Non-pigmented ciliary epithelial cell (primary cell): ENCODE measurements at regions not wholly inside any gene's neighbourhood (a gene's known extent, or its start where the extent isn't known, plus 50 kb on each side); places are given as distances from the start of the nearest gene placed in this dataset.

ENCODE experiments used
- DNase-seq: peaks from one replicate; pipeline ENCODE4 v3.0.0-alpha.2; 2010; ENCODE audit warnings: low read depth

DNA sequence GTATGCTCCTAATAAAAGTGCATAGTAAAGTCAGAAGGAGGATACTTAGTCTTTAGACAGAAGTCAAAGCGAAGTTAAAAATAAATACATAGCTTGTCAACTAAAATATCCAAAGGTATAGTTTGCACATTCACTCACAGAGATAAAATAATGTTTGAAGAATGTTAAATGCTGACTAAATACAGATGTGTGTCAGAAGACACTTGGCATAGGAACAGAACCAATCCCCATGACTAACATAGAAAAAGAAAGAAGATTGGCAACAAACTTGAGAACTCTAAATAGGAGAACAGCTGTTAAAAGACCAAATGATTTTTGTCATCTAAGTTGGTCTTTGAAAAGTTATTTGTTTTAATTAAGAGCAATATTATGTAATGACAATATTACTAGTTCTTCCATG, 1172.1 kb upstream of the RAG2 start:
- no peak for DNase-seq

DNA sequence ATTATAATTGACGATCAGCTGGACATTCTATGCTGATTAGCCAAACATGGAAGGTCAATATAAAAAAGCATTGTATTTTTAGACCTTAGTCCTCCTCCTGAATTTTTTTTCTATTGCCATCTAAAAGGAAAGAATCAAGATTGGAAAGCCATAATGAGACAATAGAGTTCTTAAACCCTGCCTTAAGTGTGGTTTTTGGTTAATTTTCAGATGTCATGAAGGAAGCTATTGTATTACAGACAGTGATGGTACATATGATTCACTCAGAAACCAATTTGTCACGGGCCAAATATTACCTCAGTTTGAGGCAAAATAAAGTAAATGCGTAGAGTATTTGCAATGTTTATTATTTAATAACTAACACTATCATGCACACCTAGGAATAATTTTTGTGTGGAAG, 1164.0 kb upstream of the RAG2 start:
- no peak for DNase-seq

DNA sequence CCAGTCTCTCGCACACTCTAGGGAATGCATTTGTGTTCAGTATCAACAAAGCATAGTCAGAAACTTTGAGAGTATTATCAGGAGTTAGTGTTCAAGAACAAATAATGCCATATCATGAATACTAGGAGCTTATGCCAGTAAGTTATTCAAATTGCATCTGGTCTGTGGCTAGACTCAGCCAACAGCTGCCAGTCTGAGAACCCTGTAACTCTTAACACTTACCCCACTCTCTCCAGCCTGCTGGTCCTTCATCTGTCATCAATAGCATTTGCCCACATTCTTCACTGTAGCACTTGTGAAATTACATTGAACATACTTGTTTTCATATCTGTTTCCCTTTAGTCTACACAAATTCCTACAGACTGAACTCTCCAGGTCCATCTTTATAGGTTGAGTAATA, 1157.5 kb upstream of the RAG2 start:
- DNase-seq, result no peak

DNA sequence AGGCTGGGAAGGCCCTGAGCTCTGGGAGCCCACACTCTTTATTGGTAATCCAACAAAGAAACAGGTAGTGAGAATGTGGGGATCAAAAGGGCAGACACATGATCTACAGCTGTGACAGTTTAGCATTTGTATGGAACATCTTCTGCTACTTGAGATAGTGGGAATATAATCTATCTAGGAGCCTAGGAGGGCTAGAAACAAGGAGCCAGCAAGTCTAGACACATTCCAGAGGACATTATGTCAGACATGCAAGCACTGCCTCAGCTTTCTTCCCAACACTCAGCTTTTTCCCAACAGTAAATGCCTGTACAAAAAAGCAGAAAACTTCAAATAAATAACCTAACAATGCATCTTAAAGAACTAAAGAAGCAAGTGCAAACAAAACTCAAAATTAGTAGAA, 1150.6 kb upstream of the RAG2 start:
- no peak for DNase-seq

DNA sequence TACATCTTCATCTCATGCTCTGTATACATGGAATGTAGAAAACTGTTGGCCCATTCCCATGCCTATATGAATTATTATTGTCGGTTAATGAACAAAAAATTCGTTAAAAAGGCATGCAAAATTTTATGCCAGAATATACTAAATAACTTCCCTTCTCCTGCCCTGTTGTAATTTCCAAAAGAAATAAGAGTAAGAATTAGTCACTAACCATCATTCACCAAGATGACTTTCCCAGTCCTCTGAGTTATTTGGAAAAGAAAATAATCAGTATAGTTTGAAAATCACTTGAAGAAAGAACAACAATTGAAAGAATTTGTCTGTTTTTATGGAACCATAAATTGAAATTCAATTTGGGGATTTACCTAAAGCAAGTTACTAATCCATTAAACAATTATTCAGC, 1149.1 kb upstream of the RAG2 start:
- no peak for DNase-seq

DNA sequence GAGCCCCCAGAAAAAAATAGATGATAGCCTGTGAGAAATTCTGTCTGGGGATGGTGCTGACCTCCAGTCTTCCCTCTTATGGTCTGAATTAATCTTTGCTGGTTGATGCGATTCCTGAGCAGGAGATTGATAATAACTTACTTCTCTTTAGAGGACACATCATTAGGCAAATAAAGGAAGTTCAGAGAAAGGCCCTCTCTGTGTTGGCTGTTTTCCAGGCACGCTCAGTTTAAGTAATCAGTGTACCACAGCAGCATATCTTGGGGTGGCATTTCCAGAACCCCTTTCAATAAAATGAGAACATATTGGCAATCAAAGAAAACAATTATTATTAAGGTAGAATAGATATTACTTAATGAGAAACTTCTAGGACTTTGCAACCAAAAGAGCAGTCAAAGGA, 1129.3 kb upstream of the RAG2 start:
- no peak for DNase-seq

DNA sequence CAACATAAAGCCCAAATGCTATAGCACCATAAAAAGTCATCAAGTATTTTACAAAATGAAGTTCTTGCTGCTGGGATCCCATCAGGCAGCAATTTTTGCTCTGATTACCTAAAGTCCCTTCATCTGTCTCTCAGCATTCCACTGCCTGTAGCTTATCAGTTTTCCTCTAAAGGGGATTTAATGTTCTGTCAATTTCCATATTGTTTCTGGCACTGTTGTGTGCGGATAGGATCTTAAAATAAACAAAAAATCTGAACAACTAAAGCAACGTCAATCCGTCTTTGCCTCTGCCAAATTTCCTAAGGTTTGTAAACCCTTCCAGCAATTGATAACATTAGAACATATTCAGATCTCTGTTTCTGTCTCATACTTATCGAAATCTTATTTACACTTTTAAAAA, 1126.3 kb upstream of the RAG2 start:
- DNase-seq, result no peak

DNA sequence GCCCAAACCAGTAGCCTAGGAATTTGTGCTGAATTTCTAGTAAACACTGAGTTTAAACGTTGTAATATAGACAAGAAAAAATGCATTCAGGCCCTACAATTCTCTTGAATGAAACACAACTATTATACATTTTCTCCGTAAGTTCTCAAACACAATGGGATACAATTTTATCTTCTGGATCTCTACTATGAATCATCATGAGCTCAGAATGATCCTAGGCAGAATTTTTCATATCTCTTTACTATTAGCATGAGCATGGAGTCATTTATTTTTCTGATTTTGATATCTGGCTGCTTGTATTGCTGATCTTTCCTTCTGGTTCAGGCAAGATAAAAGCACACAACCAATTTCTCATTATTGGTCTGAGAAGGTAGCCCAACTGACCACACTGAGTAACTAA, 1123.4 kb upstream of the RAG2 start:
- DNase-seq, result no peak

DNA sequence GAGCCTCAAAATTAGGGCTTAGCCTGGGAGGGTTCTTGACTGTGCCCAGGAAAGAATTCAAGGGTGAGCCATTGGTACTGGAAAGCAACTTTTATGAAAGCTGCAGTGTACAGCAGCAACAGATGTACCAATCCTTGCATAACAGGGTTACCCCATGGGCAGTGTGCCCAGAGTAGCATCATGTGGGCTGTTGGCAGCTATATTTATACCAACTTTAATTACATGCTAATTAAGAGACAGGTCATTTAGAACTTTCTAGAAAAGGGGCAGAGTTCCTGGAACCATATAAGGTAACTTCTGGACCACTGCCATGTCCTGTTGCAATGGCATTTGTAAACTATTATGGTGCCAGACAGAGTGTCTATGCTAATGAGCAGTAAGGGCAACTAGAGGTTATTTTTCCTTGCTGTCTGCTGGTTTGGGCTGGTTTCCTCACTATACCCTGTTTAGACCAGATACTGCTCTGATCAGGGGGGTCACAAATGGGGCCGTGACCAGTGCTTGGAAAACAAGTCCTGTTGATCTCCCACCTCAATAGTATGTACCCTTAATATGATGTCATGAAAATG, 1120.5 kb upstream of the RAG2 start:
- DNase-seq, result no peak

DNA sequence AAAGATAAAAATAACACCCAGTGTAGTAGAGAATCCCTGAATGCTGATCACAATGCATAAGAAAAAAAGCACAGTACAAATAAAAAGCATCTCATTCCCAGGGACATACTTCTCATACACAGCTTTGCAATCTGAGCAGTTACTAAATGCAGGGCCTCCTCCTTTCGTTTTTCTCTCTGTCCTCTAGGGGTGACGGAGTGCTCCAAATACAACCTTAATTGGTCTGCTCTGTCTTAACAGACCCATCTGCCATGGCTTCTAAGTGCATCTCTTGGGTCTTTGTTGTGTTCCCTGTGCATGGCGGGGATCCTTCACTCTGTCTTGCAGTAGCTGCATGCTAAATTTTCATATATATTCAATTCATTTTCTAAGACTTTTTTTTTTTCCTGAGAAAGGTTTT, 1114.2 kb upstream of the RAG2 start:
- no peak for DNase-seq

DNA sequence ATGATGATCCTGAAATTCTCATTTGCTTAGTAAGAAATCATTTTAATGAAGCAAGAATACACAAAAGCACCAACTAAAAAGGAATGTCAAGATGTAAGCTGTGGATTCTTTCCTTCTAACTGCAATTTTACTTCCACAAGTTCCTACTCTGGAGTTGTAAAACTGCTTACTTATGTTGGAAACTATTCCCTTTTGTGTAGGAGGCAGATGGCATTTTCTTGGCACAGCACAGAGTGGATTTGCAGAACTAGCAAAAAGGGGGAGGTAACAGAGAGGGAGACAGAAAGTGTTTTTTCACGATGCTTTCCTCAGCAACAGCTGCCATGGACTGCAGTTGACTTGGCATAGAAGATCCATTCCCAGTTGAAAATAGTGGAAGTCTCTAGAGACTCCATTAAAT, 1112.0 kb upstream of the RAG2 start:
- DNase-seq, result no peak

DNA sequence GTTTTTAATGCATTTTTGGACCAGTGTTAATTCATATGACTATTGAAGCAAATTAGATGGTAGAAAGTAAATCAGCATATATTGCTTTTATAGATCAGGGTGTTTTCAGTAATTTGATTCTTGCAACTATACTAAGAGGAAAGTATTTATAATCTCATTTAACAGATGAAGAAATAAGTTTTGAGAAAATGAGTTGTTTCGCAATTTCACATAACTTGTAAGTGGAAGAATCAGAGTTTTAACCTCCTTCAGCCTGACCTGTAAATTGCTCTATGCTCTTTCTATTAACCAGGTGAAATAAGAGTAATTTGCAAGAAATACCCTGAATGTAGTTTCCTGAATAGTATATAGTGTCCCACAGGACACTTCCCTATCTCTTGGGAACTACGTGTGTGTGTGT, 1106.8 kb upstream of the RAG2 start:
- DNase-seq, result no peak

DNA sequence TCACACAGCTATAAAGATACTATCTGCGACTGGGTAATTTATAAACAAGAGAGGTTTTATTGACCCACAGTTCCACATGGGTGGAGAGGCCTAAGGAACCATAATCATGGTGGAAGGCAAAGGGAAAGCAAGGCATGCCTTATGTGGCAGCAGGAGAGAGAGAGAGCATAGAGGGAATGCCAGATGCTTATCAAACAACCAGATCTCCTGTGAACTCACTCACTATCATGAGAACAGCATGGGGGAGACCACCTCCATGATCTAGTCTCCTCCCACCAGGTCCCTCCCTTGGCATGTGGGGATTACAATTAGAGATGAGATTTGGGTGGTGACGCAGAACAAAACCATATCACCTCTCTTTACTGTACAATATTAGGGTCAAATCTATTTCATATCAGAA, 1101.6 kb upstream of the RAG2 start:
- DNase-seq, result no peak

DNA sequence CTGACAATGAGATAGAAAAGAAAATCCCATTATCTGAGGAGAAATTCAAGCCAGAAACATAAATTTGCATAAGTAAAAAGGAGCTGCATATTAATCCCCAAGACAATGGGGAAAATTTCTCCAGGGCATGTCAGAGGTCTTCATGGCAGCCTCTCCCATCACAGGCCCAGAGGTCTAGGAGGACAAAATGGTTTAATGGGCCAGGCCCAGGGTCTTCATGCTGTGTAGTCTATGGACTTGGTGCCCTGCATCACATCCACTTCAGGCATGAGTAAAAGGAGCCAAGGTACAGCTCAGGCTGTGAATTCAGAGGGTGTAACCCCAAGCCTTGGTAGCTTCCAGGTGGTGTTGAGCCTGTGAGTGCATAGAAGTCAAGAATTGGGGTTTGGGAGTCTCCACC, 1097.2 kb upstream of the RAG2 start:
- no peak for DNase-seq

DNA sequence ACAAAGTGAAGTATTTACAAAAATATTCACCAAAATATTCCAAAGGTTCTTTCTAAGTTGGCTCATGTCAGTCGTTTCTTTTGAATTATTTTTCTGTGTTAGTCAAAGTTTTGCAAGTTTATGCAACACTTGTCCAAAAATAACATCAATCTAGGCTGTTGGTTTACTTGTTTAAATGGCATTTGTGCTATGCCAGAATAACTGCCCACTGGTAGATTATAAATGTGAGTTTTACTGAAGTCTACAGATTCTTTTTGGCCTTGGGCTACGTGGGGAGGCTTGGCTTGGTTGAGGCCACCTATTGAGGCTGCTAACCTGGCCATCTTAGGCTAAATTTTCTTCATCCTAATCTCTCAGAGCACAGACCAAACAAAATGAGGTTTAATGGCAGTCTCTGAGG, 1091.9 kb upstream of the RAG2 start:
- no peak for DNase-seq

DNA sequence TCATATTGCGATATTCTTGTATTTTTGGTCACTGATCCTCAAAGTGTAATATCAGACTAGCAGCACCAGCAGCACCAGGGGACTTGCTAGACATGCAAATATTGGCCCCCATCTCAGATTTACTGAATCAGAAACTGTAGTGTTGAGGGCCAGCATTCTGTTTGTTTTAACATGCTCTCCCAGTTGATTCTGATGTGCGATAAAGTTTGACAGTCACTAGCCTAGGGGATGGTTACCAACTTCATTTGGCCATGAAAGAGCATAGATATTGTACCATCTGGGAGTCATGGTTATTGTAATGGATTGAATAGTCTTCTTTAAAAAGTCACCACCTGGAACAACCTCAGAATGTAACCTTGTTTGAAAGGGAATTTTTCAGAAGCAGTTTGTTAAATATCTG, 1090.4 kb upstream of the RAG2 start:
- no peak for DNase-seq

DNA sequence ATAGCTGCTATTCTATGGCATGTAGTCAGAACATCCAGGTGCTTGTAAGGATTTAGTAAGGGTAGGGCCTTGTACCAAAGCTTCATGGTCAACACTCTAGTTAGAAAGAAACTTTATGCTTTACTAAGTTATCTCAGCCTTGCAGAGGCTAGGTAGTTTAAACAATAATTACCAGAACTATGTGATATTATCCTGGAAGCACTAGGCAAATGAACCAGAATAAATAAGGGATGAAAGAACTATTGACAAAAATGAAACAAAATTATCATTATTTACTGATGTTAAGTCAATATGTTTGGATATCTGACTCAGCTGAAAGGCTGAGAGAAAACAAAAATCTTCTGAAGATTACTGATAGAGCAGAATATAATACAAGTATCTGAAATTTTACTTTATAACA, 1089.1 kb upstream of the RAG2 start:
- no peak for DNase-seq

DNA sequence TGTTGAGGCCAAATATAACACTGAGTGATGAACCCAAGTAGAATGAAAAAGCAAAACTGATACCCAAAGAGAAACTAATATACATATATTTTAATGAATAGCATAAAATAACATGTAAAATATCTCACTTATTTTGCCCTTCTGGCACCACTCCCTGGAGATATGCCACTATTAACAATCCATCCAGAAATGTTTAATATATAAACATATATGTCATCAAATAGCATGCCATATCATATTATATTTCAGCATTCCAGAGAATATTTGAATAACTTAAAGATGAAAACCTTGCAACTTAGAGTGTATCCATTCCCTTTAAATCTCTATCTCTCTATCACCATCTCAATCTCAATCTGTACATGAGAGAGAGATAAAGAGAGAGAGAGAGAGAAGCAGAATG, 1073.3 kb upstream of the RAG2 start:
- no peak for DNase-seq

DNA sequence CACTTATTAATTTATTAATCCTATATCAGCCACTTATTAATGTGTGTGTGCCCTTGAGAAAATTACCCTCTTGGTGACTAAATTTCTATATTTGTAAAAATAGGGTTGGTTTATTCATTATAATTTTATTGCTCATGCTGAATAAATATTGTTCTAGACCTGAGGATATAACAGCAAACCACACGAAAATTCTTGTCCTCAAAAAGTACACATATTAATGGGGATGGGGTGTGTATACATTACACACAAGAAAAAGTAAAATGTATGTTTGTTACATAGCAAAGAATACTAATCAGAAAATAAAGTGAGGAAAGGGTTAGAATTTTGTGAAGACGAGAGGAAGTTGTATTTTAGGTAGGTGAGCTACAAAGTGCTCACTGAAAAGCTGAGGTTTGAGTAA, 1068.9 kb upstream of the RAG2 start:
- DNase-seq, result no peak

DNA sequence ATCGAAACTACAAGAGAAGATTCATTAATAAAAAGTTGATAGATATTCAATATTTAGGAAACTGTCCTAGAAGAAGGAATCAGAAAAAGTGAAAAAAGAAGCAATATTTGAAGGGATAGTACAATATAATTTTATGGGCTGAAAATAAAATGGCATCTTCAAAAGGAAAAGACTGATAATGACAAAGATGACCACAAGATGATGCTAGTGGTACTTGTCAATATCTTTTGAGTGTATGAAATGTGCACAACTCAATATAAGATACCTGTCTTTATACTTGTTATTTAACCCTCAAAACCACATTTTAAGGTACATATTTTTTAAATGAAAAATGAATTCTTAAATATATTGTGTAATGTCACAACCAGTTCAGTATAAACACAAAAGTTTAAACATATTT, 1059.6 kb upstream of the RAG2 start:
- no peak for DNase-seq

DNA sequence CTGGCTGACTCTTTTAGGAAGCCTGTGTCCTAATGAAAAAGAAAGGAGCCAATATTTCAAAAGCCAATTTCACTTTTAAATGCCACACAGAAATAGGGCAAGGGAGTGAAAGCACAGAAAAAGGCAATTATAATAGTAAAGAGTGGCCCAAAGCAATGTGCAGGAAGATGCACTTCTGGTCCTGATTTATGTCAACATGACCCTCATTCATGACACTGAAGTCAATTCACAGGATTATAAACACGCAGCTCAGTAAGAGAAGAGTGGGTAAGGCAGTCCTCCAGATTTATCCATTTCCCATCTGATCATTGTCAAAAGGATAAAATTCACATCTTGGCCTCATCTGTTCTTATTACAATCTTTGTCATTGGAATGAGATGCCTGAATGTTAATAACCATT, 1049.7 kb upstream of the RAG2 start:
- no peak for DNase-seq

DNA sequence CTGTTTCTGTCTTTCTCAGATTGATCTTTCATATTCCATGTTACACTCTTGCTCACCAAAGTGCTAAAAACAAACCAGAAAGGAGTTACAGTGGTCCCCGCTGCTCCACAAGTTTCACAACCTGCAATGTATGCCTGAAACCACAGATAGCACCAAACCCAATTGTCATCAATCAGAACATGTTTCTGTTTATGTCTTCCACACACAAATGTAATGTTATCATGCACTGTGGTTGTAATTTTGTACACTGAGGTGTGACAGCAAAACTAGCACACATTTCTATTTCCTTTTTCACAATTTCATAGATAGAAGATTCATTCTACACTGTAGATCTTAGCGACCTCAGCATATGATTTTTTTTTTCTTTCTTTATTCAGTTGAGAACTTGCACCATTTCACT, 1045.9 kb upstream of the RAG2 start:
- DNase-seq, result no peak

DNA sequence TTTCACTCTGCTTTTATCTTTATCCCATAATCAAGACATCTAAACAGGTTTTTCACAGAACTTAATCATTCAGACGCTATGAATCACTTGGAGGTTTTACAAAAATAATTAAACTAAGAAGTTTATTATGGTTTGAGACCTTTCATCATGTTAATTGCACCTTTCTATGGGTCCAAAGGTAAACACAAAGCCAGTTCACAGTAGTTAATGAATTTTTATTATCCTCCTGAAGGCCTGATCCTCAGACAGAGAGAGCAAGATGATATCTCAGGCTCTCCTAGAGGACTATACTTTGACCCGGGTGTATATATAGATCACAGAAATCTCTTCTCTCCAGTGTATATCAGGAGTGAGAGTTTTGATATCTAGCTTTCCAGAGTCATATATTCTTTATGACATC, 1044.3 kb upstream of the RAG2 start:
- no peak for DNase-seq

DNA sequence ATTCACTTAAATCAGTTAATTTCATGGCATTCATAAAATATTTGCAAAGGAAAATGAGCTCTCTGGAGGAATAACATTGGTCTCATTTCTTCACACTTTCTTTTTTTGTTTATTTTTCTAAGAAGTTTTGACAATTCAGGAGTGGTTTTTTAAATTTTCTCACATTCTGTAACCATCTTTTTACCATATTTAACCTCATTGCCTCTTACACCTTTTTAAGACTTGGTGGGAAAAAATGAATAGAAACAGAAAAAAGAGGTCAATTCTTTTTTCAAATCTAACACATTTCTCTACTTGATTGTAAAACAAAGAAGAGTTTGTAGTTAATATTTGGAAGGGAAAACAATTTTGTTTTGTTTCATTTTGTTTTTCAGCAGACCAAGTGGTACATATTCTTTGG, 1034.7 kb upstream of the RAG2 start:
- no peak for DNase-seq

DNA sequence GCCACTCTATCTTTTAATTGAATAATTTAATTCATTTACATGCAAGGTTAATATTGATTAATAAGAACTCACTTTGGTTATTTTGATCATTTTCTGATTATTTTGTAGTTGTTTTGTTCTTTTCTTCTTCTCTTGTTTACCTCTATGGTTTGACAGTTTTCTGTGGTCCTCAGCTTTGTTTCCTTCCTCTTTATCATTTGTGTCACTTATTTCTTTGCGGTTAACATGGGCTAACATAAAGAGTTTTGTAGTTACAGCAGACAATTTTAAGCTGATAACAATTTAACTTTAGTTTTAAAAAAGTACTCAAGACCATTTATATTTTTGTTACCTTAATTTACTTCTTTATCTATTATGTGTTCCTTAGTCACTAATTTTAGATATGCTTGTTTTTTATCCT, 1032.8 kb upstream of the RAG2 start:
- DNase-seq, result no peak
